Left lung (tissue), 4 donors: ENCODE measurements at regions not wholly inside any gene's neighbourhood (a gene's known extent, or its start where the extent isn't known, plus 50 kb on each side); places are given as distances from the start of the nearest gene placed in this dataset.

Experiments
- ATAC-seq: fragments of 200-7000 bp; cut with Tn5 transposase; one replicate; pipeline ENCODE4 v1.9.1; 2020; ENCODE audit warnings: moderate library complexity
- DNase-seq, 4 donors: peaks; one replicate each; pipeline ENCODE4 v3.0.0-alpha.2; 2013 to 2020
- H3K27ac ChIP-seq, 2 donors: fragments of 200-600 bp; sonication (generic) in 1 of 2; one replicate each; pipeline versions ENCODE4 v1.5.0 to v1.8.0; 2020 to 2021
- H3K27me3 ChIP-seq, 2 donors: fragments of 200-600 bp; sonication (generic) in 1 of 2; one replicate each; pipeline versions ENCODE4 v1.5.0 to v1.8.0; 2020 to 2021
- H3K36me3 ChIP-seq, 2 donors: fragments of 200-600 bp; sonication (generic) in 1 of 2; one replicate each; pipeline versions ENCODE4 v1.5.0 to v1.8.0; 2020 to 2021
- H3K4me1 ChIP-seq, 2 donors: fragments of 200-600 bp; one replicate each; pipeline ENCODE4 v1.8.0; 2021
- H3K4me3 ChIP-seq, 2 donors: fragments of 200-600 bp; sonication (generic) in 1 of 2; one replicate each; pipeline versions ENCODE4 v1.5.0 to v1.8.0; 2020 to 2021; ENCODE audit warnings: mild to moderate bottlenecking in 1 of 2
- H3K9me3 ChIP-seq, 2 donors: fragments of 200-600 bp; sonication (generic) in 1 of 2; one replicate each; pipeline versions ENCODE4 v1.5.0 to v1.8.0; 2020 to 2021
- CTCF ChIP-seq, 2 donors: fragments of 200-600 bp; sonication (generic) in 1 of 2; IDR thresholded peaks; one replicate each; pipeline versions ENCODE4 v1.5.0 to v1.8.0; 2021; ENCODE audit warnings: antibody characterized with exemption in 2 of 2
- intact Hi-C, 2 donors: fragments of 100-400 bp; cut with DNase I; formaldehyde crosslinking; loops; one replicate each; pipeline versions ENCODE4 v1.11.2 to v1.14.2; 2022
- donor health status: DM: no; HTN: yes; CAD: no.
- donor health status: DM: no; HTN: no; CAD: no.

DNA sequence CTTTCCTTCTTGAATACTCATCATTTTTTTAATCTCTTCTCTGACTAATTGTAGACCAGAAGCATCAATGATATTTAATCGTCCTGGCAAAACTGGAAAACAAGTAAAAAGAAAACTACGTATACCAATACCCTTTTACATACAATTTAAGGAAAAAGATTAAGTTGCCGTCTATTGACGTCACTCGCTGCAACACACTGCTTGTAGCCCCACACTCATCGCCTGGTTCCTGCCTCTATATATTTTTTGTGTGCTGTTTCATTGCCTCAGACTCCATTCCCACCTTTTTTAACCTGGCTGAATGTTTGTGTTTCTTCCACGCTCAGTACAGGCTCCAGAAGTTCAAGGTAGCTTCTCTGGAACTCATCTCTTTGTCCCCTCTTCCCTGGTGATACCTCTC lies 536.2 kb downstream of the METTL4 start:
- TF ChIP-seq CTCF (IDR thresholded peaks at IDR 0.05), result no peak
- Histone ChIP-seq H3K27ac (no peak overlapping the region), H3K9me3 (peaks cover 0 to 1% of the 10 kb centered on the region in 2 donors), H3K36me3 (no peaks in the 10 kb centered on the region), H3K4me3 (no peak overlapping the region), H3K4me1 (no peaks in the 10 kb centered on the region), H3K27me3 (no peaks in the 10 kb centered on the region)
- intact Hi-C loops, result no loop called here
- DNase-seq (no peak), ATAC-seq (no peak)

- Histone ChIP-seq H3K27me3 (no peaks in the 10 kb centered on the region), H3K27ac (no peak overlapping the region), H3K4me1 (no peaks in the 10 kb centered on the region), H3K4me3 (no peak overlapping the region), H3K36me3 (no peaks in the 10 kb centered on the region), H3K9me3 (peaks cover 0 to 4% of the 10 kb centered on the region in 2 donors)
- no peak for ATAC-seq
- intact Hi-C loops, result no loop called here
- no peak for DNase-seq
- no peak for TF ChIP-seq CTCF (IDR thresholded peaks at IDR 0.05)
These were observed 535.2 kb downstream of the METTL4 start for GRCh38 chr18:2036086-2036485.

DNA sequence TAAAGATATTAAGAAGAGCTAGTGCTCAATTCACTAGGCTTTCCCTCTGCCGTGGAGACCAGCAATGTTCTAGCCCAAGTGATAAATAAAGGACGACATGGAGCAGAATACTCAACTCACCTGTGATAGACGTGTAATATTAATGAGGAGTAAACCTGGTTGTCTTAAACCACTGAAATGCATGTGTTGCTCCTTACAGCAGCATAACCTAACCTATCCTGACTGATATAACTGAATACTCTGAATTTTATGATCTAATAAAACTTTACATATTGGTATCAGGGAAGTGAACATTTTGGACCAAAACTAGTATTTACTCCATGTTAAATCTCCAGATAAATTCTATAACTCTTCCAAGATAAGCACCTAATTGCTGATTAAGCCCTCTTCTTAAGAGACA lies 531.0 kb downstream of the METTL4 start:
- TF ChIP-seq CTCF (IDR thresholded peaks at IDR 0.05), result no peak
- ATAC-seq (no peak), DNase-seq (no peak)
- H3K4me3 ChIP-seq, result no peak overlapping the region
- H3K36me3 ChIP-seq, result no peaks in the 10 kb centered on the region
- H3K4me1 ChIP-seq, result no peaks in the 10 kb centered on the region
- H3K27me3 ChIP-seq, result no peaks in the 10 kb centered on the region
- no peak overlapping the region for H3K27ac ChIP-seq
- peaks cover 0 to 4% of the 10 kb centered on the region in 2 donors for H3K9me3 ChIP-seq
- intact Hi-C loops, result no loop called here

DNA sequence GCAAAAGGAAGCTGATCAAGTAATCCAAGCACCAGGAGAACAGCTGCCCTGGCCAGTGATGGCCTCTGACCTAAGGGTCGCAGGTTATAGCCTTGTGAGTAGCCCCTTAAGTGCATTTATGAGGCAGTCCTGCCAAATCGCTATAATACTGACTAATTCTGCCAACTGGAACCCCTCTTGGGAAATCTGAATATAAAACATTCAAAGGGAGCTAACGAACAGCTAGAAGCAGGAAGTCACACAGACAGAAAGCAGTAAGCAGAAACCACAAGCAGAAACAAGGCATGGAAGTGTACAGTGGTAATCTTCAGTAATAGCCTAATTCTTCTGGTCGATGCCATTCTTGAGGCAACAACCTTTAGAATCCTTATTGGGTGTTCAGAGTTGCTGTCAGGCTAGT lies 521.3 kb downstream of the METTL4 start:
- Histone ChIP-seq H3K4me1 (no peaks in the 10 kb centered on the region), H3K36me3 (no peaks in the 10 kb centered on the region), H3K4me3 (no peak overlapping the region), H3K9me3 (peaks cover 0 to 11% of the 10 kb centered on the region in 2 donors), H3K27ac (no peak overlapping the region), H3K27me3 (no peaks in the 10 kb centered on the region)
- no peak for DNase-seq
- intact Hi-C loops, result no loop called here
- ATAC-seq, result no peak
- no peak for TF ChIP-seq CTCF (IDR thresholded peaks at IDR 0.05)

GRCh38 chr18:2050702-2051201 lies 520.6 kb downstream of the METTL4 start:
- no peak overlapping the region for H3K27ac ChIP-seq
- H3K27me3 ChIP-seq, result no peaks in the 10 kb centered on the region
- intact Hi-C loops, result no loop called here
- H3K4me3 ChIP-seq, result no peak overlapping the region
- TF ChIP-seq CTCF (IDR thresholded peaks at IDR 0.05), result no peak
- H3K36me3 ChIP-seq, result no peaks in the 10 kb centered on the region
- H3K4me1 ChIP-seq, result no peaks in the 10 kb centered on the region
- peaks cover 0 to 7% of the 10 kb centered on the region in 2 donors for H3K9me3 ChIP-seq
- ATAC-seq, result peak; percentile 56
- no peak for DNase-seq
